ENCODE measurements at regions not wholly inside any gene's neighbourhood (a gene's known extent, or its start where the extent isn't known, plus 50 kb on each side); places are given as distances from the start of the nearest gene placed in this dataset.
"Not testable (repeated sequence)": the region's sequence is repeated elsewhere in the genome, so short reads cannot be mapped to it uniquely, and the experiment has no call there.

DNA sequence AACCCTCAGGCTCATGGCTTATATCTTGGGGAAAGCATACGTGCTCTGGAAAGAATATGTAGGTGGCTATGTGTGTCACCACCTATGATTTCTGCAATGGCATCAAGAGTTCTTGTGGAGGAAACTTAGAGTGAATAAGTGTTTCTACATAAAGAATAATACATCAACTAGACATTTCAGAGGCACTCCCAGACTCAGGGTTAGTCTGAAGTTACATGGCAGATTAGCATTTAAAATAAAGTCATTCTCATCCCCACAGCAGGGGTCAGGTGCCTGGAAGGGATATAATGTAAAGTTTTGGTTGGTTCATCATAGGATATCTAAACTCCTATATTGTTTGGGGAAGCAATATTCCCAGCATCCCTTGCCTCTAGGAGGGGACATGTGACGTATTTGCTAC lies 182.1 kb downstream of the PCTP start:
- DNase-seq (ENCODE audit: low read depth): no peak
- no peak overlapping the region for H3K4me3 ChIP-seq (ENCODE audit: low read length)
- TF ChIP-seq, protein P1, sequence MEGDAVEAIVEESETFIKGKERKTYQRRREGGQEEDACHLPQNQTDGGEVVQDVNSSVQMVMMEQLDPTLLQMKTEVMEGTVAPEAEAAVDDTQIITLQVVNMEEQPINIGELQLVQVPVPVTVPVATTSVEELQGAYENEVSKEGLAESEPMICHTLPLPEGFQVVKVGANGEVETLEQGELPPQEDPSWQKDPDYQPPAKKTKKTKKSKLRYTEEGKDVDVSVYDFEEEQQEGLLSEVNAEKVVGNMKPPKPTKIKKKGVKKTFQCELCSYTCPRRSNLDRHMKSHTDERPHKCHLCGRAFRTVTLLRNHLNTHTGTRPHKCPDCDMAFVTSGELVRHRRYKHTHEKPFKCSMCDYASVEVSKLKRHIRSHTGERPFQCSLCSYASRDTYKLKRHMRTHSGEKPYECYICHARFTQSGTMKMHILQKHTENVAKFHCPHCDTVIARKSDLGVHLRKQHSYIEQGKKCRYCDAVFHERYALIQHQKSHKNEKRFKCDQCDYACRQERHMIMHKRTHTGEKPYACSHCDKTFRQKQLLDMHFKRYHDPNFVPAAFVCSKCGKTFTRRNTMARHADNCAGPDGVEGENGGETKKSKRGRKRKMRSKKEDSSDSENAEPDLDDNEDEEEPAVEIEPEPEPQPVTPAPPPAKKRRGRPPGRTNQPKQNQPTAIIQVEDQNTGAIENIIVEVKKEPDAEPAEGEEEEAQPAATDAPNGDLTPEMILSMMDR (conservative IDR thresholded peaks at IDR 0.05; ENCODE audit: low read depth, low read length): no peak

DNA sequence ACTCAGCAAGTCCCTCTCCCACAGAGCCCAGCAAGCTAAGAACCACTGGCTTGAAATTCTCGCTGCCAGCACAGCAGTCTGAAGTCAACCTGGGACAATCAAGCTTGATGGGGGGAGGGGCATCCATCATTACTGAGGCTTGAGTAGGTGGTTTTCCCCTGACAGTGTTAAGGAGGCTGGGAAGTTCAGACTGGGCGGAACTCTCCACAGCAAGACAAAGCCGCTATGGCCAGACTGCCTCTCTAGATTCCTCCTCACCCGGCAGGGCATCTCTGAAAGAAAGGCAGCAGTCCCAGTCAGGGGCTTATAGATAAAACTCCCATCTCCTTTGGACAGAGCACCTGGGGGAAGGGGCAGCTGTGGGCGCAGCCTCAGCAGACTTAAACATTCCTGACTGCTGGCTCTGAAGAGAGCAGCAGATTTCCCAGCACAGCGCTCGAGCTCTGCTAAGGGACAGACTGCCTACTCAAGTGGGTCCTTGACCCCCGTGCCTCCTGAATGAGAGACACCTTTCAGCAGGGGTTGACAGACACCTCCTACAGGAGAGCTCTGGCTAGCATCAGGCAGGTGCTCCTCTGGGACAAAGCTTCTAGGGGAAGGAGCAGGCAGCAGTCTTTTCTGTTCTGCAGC lies 188.4 kb downstream of the PCTP start:
- not testable (repeated sequence) for H3K4me3 ChIP-seq (ENCODE audit: low read length); DNase-seq (ENCODE audit: low read depth)

DNA sequence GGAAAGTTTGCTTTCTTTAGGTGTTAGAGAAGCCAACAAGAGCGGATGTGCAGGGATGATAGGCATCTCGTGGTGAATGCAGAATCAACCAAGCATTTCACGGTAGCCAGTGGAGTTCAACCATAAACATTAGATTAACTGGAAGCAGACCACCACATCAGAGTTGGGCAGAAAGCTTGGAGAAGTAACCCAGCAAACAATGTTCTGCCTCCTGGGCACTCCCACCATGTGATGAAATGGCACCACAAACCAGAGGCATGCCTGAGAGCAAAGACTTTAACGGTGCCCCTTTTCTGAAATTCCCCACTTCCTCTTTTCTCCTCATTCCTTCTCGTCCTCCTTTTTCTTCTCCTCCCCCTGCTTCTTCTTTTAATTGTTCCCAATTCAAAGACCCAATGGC lies 193.5 kb upstream of the ANKFN1 start:
- no peak for DNase-seq (ENCODE audit: low read depth)
- no peak overlapping the region for H3K4me3 ChIP-seq (ENCODE audit: low read length)
- TF ChIP-seq, protein P1 (conservative IDR thresholded peaks at IDR 0.05; ENCODE audit: low read depth, low read length): no peak

DNA sequence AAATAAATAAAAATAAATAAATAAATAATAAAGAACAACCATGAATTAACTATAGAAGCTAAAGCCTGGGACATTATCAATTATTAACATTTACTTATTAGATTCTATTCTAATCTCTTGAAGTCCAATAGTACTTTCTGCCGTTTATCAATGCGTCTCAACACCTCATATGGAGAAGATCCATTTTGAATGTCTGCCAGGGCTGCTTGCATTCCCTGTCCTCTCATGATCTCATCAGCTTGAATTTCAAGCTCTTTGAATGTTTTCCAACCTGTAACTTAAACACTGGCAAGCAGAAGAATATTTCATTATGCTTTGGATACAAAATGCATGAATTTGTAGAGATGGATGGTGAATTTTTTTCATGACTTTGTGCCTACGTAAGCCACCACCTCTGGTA lies 191.9 kb upstream of the ANKFN1 start:
- no peak for DNase-seq (ENCODE audit: low read depth)
- H3K4me3 ChIP-seq (ENCODE audit: low read length): no peak overlapping the region
- TF ChIP-seq, protein P1 (conservative IDR thresholded peaks at IDR 0.05; ENCODE audit: low read depth, low read length): no peak

DNA sequence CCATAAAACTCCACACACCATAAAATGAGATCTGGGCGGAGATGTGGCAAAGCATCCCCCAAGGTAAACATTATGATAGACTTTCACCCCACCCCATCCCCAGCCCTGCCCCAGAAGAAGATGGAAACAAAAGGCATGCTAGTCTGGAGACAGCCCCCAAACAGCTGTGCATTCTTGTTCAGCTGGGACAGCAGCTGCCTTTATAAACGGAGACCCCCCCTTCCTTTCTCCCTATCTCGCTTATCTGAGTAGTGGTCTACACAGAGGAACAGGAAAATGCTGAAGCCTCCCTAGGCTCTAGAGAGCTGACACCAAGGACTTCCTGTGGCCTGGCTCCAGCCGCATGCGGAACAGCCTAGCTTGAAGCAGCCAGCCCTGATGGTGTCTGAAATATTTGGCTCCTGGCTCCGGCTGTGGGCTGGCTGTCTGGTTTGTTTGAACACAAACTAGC lies 190.3 kb upstream of the ANKFN1 start:
- TF ChIP-seq, protein P1 (conservative IDR thresholded peaks at IDR 0.05; ENCODE audit: low read depth, low read length): no peak
- DNase-seq (ENCODE audit: low read depth): no peak
- no peak overlapping the region for H3K4me3 ChIP-seq (ENCODE audit: low read length)

DNA sequence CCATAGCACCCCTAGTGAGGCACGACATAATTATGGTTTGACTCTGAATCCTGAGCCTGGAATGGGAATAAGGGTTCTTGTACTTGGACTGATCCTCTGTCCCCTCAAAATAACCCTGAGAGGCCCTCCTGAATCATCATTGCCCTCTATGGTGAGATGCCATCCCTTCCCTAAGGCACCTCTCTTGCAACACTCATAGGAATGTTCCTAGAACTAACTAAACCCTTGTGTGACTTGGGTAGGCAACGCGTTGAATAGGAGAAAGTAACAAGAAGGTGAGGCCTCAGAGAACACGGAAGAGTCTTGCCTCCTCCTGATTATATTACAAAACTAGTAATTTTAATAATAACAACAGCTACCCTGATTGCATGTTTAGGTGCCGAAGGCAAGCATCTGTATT lies 189.1 kb upstream of the ANKFN1 start:
- TF ChIP-seq, protein P1 (conservative IDR thresholded peaks at IDR 0.05; ENCODE audit: low read depth, low read length): no peak
- DNase-seq (ENCODE audit: low read depth): no peak

DNA sequence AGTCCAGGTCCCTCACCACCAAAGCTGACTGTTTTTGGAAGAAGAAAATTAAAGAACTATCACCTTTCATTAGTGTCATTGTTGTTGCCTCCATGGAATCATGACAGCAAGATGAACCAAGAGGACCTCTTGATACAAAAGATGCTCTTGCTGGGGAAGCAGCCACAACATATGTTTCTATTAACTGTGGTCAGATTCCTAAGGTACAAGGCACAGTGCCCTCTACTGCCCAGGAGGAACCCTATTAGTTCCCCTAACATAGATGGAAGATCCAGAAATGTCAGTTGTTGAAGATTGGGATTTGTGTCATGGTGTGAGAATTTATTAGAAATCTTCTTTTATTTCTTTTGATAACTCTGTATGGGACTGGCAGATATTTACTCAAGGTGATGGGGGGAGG lies 188.2 kb upstream of the ANKFN1 start:
- TF ChIP-seq, protein P1 (conservative IDR thresholded peaks at IDR 0.05; ENCODE audit: low read depth, low read length): no peak
- no peak for DNase-seq (ENCODE audit: low read depth)

More for the DNA sequence above, 189.1 kb upstream of the ANKFN1 start:
- H3K4me3 ChIP-seq (ENCODE audit: low read length): no peak overlapping the region

More for the DNA sequence above, 188.2 kb upstream of the ANKFN1 start:
- no peak overlapping the region for H3K4me3 ChIP-seq (ENCODE audit: low read length)

All from retinal pigment epithelial cell (primary cell).